Fibroblast of gingiva (primary cell): ENCODE measurements at regions not wholly inside any gene's neighbourhood (a gene's known extent, or its start where the extent isn't known, plus 50 kb on each side); places are given as distances from the start of the nearest gene placed in this dataset.

Experiments
- DNase-seq: peaks from one replicate; pipeline ENCODE4 v3.0.0-alpha.2; 2011; ENCODE audit warnings: low read depth

DNA sequence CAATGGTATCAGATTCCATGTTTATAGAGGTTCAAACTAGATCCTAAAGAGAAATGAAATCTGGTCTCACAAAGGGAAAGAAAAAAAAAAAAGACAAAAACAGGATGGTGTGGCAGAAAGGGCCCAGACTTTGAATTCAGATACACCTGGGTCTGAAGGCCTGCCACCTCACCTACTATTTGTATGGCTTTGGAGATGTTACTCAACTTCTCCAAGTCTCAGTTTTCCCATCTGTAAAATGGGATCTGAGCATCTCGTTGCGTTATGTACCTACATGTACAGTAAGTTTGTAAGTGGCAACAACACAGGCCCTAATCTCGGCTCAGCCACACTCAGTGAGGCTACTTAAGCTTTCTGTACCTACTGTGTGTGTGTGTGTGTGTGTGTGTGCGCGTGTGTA, 147.5 kb upstream of the FGGY start:
- no peak for DNase-seq

DNA sequence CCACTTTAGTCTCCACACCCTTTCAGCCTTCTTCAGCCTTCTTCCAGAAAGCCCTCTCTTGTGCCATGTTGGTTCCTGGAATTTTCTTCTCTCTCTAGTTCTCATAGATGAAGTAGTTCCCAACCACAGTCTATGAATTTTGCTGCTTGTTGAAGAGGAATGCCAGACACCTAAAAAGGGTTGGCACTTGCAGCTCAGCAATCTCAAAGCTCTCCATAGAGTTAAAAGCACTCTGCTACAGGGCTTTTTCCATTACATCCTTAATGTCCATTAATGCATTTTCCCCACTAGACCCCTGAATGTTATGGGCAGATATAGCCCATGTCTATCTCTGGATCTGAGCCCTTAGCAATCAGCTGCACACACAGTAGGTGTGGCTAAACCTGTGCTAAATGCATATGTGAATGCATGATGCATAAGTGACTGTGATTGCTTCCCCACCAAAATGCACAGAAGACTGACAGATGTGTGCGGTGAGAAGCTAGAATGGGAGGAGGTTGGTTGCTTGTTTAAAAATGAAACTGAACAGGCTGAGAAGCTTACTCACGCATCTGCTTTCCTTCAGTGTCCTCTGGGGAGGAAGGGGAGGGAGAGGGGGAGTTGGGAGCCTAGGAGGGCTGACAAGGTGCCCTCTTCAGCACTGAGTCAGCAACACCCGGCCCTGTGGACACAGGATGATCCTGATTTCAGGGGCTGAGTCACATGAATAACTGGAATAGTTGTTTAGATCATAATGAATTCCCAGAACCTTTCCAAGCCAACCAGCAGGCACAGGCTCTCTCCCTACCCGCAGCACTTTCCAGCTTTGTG, 146.1 kb upstream of the FGGY start:
- DNase-seq, result peak; percentile 99

DNA sequence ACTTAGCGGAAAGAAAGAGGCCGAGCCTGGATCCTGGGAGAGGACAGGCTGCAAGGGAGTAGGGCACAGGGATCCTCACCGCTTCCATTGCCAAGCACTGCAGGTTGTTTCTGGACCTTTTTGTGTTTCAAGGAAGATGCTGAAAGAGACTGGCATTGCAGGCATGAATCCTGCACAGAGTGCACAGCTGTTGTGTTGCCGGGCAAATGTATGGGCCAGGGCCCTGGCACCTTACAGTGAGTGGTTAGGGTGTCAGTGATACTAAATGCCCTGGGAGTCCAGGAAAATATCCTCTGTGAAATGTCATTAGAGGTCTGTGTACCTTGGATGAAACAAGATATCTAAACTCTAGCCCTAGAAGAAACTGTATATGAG, 145.5 kb upstream of the FGGY start:
- no peak for DNase-seq

DNA sequence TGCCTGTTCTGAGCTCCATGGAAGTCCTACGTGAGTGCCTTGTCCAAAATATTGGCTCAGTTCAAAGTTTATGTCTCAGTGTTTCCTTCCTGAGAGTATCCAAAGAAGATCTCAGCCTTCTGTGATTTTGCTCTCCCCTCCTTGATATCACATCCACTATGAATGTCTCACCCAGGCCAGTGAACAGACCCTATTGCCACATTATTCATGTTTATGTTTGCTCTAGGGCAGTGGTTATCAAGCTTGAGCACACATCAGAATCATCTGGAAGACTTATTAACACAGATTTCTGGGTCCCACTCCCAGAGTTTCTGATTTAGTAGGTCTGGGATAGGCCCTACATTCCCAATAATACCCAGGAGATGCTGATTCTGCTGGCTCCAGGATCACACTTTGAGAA, 145.0 kb upstream of the FGGY start:
- peak; percentile 21 for DNase-seq

DNA sequence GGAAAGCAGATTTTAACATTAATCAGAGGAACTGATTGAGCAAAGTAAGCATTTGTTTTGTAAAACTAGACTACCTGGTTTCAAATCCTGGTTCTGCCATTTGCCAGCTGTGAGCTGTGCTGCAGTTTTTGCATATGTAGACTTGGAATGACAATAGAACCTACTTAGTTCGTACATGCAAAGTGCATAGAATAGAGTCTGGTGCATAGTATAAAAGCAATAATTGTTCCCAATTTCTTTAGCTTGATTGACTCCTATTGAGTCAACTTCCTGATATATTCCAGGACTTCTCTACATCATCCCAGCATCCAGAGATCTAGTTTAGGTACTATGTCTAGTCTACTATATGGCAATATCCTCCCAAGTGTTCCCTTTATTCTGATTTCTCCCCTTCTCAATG, 144.4 kb upstream of the FGGY start:
- DNase-seq, result no peak

DNA sequence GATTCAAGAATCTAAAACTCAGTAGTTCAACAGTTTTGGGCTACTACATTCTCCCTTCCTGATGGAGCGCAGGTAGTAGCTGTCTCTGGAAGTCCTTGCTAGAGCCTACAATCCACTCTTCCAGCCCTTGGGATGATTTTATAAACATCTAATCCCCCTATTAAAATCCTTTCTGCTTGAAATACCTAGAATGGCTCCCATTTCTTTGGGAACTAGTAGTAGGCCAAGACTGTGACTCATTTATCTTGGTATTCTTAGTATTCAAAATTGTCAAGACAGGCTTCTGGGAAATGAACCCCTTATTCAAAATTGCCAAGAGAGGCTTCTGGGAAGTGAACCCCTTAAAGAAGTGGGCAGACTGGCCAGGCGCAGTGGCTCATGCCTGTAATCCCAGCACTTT, 142.5 kb upstream of the FGGY start:
- no peak for DNase-seq

DNA sequence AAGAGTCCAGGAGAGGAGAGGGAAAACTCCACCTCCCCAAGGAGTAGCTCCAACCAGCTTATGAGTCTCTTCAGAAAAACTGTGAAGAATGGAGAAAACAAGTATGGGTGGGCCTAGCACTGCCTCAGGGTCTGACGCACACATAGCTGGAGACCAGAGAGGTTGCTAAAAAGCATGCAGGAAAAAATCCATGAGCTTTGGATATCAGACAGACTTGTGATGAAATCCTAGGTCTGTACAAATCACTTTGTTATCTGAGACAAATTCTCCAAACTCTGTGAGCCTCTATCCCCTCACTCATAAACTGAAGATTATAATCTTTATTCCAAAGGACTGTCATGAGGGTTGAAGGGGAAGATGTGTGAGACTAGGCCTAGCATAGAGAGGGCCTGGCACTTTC, 141.5 kb upstream of the FGGY start:
- DNase-seq, result no peak

DNA sequence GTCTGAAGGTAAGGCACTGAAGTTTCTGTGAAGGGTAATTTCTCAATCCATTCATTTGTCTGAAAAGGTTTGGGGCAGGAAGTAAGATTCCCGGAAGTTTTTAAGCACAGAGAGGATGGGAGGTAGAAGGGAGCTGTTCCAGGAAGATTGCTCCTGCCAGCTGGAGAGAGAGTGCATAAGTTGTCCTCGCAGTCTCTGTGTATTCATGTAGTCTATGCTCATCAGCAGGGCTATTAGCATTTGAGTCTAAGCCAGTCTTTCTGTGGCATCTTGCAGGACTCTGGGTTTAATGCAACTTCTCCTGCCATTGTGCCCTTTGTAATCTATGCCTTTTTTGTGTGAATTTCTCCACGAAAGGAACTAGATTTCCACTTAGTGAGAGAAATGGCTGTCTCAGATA, 140.8 kb upstream of the FGGY start:
- DNase-seq, result peak; percentile 63

DNA sequence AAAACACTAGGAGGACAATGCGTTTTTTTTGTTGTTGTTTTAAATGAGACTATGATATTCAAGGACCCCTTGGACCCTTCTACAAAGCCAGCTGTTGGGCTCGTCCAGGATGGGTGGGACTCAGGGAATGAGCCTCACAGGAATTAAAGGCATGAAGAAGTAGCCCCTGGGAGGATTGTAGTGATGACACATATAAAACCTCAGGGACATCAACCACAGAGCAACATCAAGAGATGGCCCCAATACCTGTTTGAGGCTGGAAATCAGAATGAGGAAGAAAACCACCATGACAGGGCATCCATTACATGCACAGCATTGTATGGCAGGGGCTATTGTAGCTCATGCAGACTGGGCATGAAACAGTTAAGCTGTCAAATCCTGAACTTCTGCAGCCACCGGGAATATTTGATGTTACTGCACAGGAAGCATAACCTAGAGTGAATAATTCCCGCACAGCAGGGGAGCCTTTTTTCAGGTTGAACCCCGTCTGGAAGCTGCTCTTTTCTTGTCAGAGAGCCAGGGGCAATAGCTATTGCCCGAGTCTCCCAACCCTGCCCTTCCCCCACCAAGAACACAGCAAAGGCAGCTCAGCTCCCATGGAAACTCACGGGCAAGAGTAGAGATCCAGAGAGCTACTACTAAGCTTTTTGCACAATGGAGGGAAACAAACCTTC, 140.2 kb upstream of the FGGY start:
- DNase-seq, result no peak

DNA sequence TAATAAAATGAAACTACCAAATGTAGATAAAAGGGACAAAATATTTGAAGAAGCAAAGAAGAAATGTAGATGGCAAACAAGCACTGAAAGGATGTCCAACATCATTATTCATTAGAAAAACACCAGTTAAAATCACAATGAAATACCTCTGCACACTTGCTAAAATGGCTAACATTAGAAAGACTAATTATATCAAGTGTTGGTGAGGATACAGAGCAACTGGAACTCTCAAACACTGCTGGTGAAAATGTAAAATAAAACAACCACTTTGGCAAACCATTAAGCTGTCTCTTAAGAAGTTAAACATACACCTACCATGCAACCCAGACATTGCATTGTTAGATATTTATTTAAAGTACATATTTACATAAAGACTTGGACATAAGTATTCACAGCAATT, 138.6 kb upstream of the FGGY start:
- no peak for DNase-seq

DNA sequence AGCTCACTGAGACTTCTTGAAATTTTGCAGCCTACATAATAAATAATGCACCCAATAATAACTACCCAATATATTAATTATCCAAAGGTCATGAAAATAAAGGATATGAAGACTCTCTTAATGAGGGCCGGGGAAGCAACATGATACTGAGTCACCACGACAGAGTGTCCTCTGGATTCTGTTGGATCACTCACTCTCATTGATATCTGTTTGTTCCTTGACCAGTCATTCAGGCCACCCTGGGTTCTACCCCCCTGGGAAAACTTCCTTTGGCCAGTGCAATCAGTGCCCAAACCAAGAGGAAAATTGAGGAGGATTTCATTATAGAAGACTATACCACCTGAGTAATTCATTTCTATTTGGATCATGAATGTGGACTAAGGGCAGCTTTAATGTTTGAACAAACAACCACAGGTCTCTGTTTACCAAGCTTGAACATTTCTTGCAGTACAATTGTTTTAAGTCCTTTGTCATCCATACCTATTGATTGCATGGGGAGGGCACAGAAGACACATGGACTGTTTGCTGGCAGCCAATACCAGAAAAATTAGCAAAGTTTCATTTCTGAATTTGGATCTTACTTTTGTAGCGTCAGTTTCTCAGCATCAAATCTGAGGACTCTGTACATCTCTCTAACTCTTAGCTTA, 137.2 kb upstream of the FGGY start:
- DNase-seq, result no peak

DNA sequence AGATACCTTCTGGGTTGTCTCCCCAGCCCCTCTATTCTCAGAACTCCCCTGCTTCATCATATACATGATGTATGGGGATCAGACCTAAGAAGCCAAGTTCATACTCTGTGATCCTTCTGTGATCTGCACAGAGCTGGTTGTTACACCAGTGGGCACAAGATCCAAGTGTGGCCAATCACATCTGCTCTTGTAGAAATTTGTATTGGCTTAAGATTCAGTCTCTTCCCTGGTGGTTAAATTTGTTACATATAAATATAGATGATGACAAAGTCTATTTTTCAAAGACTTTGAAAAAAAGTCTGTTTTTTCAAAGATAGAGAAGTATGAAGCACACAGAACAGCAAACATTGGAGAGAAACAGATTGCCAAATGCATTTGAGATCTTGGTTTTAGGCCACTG, 135.8 kb upstream of the FGGY start:
- DNase-seq, result no peak

DNA sequence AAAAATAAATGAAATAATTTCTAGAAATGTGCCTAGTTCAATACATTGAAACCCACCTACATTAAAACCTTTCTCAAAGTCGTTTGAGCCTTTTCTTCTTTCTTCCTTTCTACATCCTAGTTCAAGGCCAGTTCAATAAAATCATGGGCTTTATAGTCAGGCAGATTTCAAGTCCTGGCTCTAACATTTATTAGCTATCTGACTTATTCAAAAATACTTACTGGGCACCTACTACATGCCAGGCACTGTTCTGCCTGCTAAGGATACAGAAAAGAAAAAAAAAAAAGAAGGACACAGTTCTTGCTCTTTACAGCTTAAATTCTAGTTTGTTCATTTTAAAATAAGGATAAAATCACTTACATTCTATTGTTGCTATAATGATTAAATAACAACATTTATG, 134.2 kb upstream of the FGGY start:
- no peak for DNase-seq

DNA sequence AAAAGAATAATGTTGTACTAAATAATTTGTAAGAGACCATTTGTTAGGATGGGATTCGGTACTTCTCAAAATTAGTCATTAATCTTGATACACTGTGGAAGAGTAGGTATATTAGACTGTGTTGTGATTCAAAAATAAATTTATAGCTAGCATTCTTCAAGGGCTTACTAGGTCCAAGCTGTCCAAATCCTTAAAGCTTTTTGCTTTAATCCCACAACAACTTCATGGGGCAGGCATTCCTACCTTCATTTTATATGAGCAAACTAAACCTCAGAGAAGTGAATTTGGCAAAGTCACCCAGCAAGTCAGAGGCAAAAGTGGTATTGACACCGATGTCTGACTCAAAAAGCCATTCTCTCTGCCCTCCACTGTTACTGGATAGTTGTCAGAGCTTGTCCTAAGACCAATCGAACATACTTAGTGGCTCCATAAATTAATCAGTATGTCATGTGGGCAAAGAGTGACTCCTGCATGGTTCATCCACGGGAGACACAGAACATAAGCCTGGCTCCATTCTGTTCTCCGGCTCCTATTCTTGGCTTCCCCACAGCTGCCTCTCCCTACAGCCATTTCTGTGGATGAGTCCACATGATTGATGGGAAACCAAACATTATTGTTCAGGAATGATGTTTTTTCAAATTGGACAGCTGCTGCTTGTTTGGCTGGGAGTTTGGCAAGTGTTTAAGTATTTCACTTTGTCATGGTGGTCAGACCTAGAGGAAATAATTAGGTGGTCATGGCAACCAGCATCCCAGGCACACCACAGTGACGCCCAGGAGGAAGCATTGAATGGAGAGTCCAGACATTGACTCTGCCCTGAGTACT, 133.4 kb upstream of the FGGY start:
- peak; percentile 85 for DNase-seq

DNA sequence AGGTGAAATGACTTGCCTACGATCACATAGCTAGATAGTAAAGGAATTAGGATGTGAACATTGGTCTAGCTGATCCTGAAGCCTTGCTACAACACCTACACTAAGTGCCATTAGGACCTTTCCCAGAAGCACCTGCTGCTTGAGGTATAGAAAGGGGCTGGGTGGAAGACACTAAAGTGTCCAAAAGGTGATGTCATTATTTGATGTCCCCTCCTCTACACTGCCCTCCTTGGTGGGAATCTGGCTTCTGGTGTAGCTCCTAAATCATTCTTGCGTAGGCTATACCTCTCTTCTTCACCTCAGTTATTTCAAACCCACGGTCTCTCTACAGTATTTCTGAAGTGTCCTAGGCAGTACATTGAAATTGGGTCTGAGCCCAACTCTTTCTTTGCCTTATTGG, 132.5 kb upstream of the FGGY start:
- DNase-seq, result no peak

DNA sequence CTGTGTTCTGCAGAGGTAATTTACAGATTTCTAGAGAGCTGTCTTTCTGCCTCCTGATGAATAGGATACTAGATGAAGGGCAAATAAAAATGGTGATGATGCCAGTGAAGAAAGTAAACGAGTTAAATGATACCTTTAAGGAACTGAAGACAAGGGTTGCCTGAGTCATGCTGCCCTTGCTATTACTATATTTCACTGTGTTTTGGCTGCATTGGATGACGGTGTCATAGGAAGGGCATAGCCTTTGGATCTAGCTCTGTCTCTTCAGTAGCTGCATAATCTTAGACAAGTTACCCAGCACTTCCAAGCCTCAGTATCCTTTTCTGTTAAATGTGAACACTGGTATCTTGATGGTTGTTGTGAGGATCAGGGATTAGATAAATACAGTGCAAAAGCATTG, 131.5 kb upstream of the FGGY start:
- no peak for DNase-seq

DNA sequence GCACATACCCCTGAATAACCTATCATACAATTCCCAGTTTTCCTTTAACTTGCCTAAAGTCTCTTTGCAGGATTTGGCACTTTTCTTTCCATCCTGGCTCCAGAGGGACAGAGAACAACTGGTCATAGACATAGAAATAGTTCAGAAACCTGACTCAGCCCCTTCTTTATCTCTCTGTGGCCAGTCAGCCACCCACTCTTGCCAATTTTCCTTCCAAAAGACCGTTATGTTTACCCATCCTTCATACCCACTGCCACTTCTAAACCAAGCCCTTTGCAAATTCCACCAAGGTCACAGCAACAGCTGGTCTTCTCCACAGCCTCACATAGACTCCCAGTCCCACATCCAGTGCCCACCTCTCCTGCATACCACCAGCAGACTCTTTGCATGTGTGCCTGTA, 127.2 kb upstream of the FGGY start:
- no peak for DNase-seq

DNA sequence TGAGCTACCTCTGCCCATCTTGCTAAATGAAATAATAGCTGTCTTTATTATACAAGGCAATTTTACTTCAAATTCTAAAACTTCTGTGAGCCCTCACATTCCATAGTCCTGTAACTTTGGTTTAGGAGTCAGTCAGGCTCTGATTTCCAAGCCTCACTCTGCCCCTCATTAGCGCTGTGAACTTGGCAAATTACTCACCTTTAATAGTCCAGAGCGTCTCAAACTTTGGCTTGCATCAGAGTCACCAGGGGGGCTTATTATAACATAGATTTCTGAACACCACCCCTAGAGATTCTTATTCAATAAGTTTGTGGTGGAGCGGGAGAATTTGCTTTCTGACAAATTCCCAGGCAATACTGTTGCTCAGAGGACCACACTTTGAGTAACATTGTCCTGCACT, 126.2 kb upstream of the FGGY start:
- DNase-seq, result no peak

DNA sequence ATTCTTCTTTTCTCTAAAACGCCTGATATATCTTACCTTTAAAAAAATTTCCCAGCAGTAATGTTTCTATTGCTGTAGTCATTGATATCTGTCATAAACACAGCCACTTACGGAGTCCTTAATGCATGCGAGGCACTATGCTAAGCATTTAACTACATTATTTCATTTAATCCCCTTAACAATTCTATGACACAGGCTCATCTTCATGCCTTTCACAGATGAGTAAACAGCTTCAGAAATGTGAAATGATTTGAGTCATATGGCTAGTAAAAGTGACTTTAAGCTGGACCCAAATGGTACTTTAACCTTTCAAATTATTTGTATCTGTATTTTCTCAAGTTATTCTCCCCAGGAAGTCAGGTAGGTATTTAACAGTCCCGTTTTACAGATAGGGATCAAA, 125.1 kb upstream of the FGGY start:
- no peak for DNase-seq

DNA sequence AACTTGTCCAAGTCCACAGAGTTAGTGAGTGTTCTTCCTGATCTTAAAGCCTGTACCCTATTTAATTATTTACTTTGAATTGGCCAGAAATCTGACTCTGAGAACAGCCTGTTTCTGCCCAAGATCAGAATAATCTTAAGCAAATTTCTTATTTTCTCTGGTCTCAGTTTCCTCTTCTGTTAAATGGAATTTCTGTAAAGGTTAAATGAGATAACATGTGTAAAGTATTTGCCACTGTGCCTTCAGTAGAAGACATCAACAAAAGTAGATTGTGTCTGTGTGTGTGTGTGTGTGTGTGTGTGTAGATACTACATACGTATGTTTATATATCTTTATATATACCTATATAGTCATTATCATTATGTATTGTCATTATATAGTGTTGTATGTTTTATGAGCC, 124.2 kb upstream of the FGGY start:
- no peak for DNase-seq

DNA sequence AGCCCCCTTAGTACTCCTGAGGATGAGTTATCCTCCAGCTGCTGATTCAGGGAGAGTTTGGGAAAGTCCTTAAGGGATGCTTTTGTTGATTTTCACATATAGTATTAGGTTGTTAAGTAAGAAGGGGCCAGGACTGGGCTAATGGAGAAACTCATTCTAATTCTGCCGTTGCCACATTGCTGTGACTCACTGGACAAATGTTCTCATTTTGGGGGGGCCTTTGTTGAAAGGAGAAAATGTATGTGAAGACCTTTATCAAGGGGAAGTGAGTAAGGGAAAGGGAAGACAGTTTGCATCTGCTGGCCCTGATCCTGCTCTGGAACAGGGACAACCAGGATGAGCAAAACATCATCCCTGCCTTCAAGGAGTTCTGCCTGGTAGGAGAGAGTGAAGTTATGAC, 123.2 kb upstream of the FGGY start:
- DNase-seq, result peak; percentile 75

DNA sequence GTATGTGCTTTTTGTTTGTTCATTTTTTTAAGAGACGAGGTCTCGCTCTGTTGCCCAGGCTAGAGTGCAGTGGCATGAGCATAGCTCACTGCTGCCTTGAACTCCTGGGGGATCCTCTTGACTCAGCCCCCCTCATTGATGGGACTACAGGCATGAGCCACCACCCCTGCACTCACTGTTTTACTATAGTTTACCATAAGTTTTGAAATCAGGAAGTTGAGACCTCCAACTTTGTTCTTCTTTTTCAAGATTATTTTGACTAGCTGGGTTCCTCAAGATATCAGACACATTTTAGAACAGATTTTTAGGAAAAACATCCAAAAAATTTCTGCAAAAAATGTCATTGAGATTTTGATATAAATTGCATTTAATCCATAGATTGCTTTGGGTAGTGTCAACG, 120.4 kb upstream of the FGGY start:
- no peak for DNase-seq

DNA sequence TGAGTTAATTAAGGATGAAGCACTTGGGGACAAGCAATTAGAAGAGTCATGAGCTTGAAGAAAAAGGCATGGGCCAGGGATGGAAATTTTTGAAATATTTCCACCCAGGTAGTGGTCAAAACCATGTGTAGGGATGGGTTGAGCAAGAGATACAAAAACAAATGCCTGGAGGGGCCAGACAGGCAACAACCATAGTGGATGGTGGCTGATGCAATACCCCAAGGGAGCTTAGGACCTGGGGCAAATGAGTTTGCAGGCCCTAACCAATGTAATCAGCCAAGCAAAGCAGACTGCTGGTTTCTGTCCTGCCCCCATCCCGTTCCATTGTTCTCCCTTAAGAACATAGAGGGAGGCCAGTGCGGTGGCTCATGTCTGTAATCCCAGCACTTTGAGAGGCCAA, 119.1 kb upstream of the FGGY start:
- DNase-seq, result no peak
